GM21619 (cell line): ENCODE measurements at regions not wholly inside any gene's neighbourhood (a gene's known extent, or its start where the extent isn't known, plus 50 kb on each side); places are given as distances from the start of the nearest gene placed in this dataset.
"Not testable (repeated sequence)": the region's sequence is repeated elsewhere in the genome, so short reads cannot be mapped to it uniquely, and the experiment has no call there.

Experiments
- ATAC-seq: cut with Tn5 transposase; IDR thresholded peaks from one replicate; pipeline ENCODE4 v1.9.1; 2021; ENCODE audit not compliant: unreplicated experiment

GRCh38 chr1:201637282-201638079, 98.6 kb downstream of the NAV1 start:
- ATAC-seq = no peak

GRCh38 chr1:201639391-201639790, 100.5 kb downstream of the NAV1 start:
- ATAC-seq = no peak

- ATAC-seq = no peak
These were observed 100.9 kb downstream of the NAV1 start for GRCh38 chr1:201639826-201640225.

- no peak for ATAC-seq
These were observed 101.7 kb downstream of the NAV1 start for GRCh38 chr1:201640624-201641023.

- no peak for ATAC-seq
These were observed 102.8 kb downstream of the NAV1 start for GRCh38 chr1:201641524-201642253.

- no peak for ATAC-seq
These were observed 104.8 kb downstream of the NAV1 start for GRCh38 chr1:201643835-201644104.

- ATAC-seq = no peak
These were observed 105.3 kb downstream of the NAV1 start for GRCh38 chr1:201644197-201644596.

GRCh38 chr1:201645000-201645399, 106.1 kb downstream of the NAV1 start:
- ATAC-seq = not testable (repeated sequence)

GRCh38 chr1:201645956-201646355, 107.0 kb downstream of the NAV1 start:
- no peak for ATAC-seq

GRCh38 chr1:201646411-201647022, 107.6 kb downstream of the NAV1 start:
- no peak for ATAC-seq

GRCh38 chr1:201647094-201647493, 108.2 kb downstream of the NAV1 start:
- no peak for ATAC-seq

GRCh38 chr1:201647722-201648065, 108.8 kb downstream of the NAV1 start:
- no peak for ATAC-seq

- ATAC-seq = no peak
These were observed 109.4 kb downstream of the NAV1 start for GRCh38 chr1:201648066-201648906.

GRCh38 chr1:201648907-201649721, 110.2 kb downstream of the NAV1 start:
- ATAC-seq = no peak

GRCh38 chr1:201649761-201650622, 111.1 kb downstream of the NAV1 start:
- ATAC-seq = no peak

GRCh38 chr1:201650623-201650933, 111.7 kb downstream of the NAV1 start:
- no peak for ATAC-seq

GRCh38 chr1:201652181-201652580, 113.3 kb downstream of the NAV1 start:
- ATAC-seq = no peak

GRCh38 chr1:201653233-201653632, 114.3 kb downstream of the NAV1 start:
- ATAC-seq = no peak

- ATAC-seq = no peak
These were observed 115.0 kb downstream of the NAV1 start for GRCh38 chr1:201653883-201654282.

- no peak for ATAC-seq
These were observed 116.3 kb downstream of the NAV1 start for GRCh38 chr1:201655243-201655642.
